ENCODE measurements at regions not wholly inside any gene's neighbourhood (a gene's known extent, or its start where the extent isn't known, plus 50 kb on each side); places are given as distances from the start of the nearest gene placed in this dataset.

GRCh38 chr1:209455661-209456358 is 127.7 kb upstream of the CAMK1G start:
- DNase-seq = no peak

- DNase-seq = no peak
These were observed 126.6 kb upstream of the CAMK1G start for GRCh38 chr1:209456878-209457277.

GRCh38 chr1:209457401-209458125 is 126.0 kb upstream of the CAMK1G start:
- no peak for DNase-seq

- DNase-seq = no peak
These were observed 124.6 kb upstream of the CAMK1G start for GRCh38 chr1:209458921-209459320.

GRCh38 chr1:209461168-209461567 is 122.3 kb upstream of the CAMK1G start:
- no peak for DNase-seq

- DNase-seq = no peak
These were observed 121.1 kb upstream of the CAMK1G start for GRCh38 chr1:209462433-209462832.

GRCh38 chr1:209463441-209463840 is 120.1 kb upstream of the CAMK1G start:
- no peak for DNase-seq

GRCh38 chr1:209473025-209473424 is 110.5 kb upstream of the CAMK1G start:
- no peak for DNase-seq

- no peak for DNase-seq
These were observed 103.2 kb upstream of the CAMK1G start for GRCh38 chr1:209480345-209480744.

GRCh38 chr1:209483691-209484090 is 99.8 kb upstream of the CAMK1G start:
- no peak for DNase-seq

GRCh38 chr1:209484429-209484828 is 99.1 kb upstream of the CAMK1G start:
- DNase-seq = no peak

GRCh38 chr1:209485167-209485566 is 98.3 kb upstream of the CAMK1G start:
- peak; percentile 11 for DNase-seq

- DNase-seq = no peak
These were observed 97.8 kb upstream of the CAMK1G start for GRCh38 chr1:209485751-209486150.

GRCh38 chr1:209486861-209487593 is 96.5 kb upstream of the CAMK1G start:
- no peak for DNase-seq

- no peak for DNase-seq
These were observed 93.5 kb upstream of the CAMK1G start for GRCh38 chr1:209490013-209490412.

GRCh38 chr1:209491031-209491430 is 92.5 kb upstream of the CAMK1G start:
- no peak for DNase-seq

- DNase-seq = no peak
These were observed 92.0 kb upstream of the CAMK1G start for GRCh38 chr1:209491496-209491895.

GRCh38 chr1:209491897-209492296 is 91.6 kb upstream of the CAMK1G start:
- no peak for DNase-seq

GRCh38 chr1:209493559-209493958 is 90.0 kb upstream of the CAMK1G start:
- DNase-seq = no peak

GRCh38 chr1:209497729-209498128 is 85.8 kb upstream of the CAMK1G start:
- DNase-seq = no peak

- no peak for DNase-seq
These were observed 82.5 kb upstream of the CAMK1G start for GRCh38 chr1:209500993-209501392.

- DNase-seq = no peak
These were observed 80.3 kb upstream of the CAMK1G start for GRCh38 chr1:209503196-209503595.

- DNase-seq = no peak
These were observed 78.9 kb upstream of the CAMK1G start for GRCh38 chr1:209504571-209504970.

GRCh38 chr1:209505044-209505443 is 78.5 kb upstream of the CAMK1G start:
- no peak for DNase-seq

All from SHP77 treated with DMSO at 0.1 percent for 48 hours (cell line).